CD4-positive, CD25-positive, alpha-beta regulatory T cell (primary cell): ENCODE measurements at regions not wholly inside any gene's neighbourhood (a gene's known extent, or its start where the extent isn't known, plus 50 kb on each side); places are given as distances from the start of the nearest gene placed in this dataset.

ENCODE experiments used
- ATAC-seq, 2 donors: fragments of 150-1000 bp; cut with Tn5 transposase; one replicate each; pipeline ENCODE4 v1.10.0; 2021; ENCODE audit warnings: low read depth in 2 of 2, moderate number of reproducible peaks in 2 of 2, moderate library complexity in 1 of 2
- DNase-seq, 3 donors: peaks; one replicate each; pipeline versions ENCODE4 v3.0.0 to v3.0.0-alpha.2; 2012 to 2022; ENCODE audit warnings: mixed read lengths in 1 of 3
- H3K27ac ChIP-seq: one replicate; pipeline ENCODE4 v1.7.0; 2013; ENCODE audit warnings: mild to moderate bottlenecking, low read length; ENCODE audit not compliant: insufficient read depth, poor library complexity, severe bottlenecking
- H3K27me3 ChIP-seq: one replicate; pipeline ENCODE4 v1.7.0; 2013; ENCODE audit warnings: low read length; ENCODE audit not compliant: control insufficient read depth, insufficient read depth
- H3K36me3 ChIP-seq: one replicate; pipeline ENCODE4 v1.7.0; 2013; ENCODE audit warnings: mild to moderate bottlenecking, low read length, moderate library complexity; ENCODE audit not compliant: control insufficient read depth, insufficient read depth
- H3K4me1 ChIP-seq: 2 replicates; pipeline ENCODE4 v1.7.0; 2013; ENCODE audit warnings: mild to moderate bottlenecking, low read length; ENCODE audit not compliant: insufficient read depth, control insufficient read depth, poor library complexity, severe bottlenecking
- H3K4me3 ChIP-seq: one replicate; pipeline ENCODE4 v1.7.0; 2013; ENCODE audit warnings: low read depth, mild to moderate bottlenecking, low read length, moderate library complexity
- H3K9me3 ChIP-seq, 2 experiments: 1 replicate in 1 of 2; 2 replicates in 1 of 2; pipeline ENCODE4 v1.7.0; 2013; ENCODE audit warnings: low read length in 2 of 2, mild to moderate bottlenecking in 1 of 2, moderate library complexity in 1 of 2; ENCODE audit not compliant: control insufficient read depth in 2 of 2
- H3K27ac Mint-ChIP-seq, 3 donors: one replicate each; pipeline ENCODE4 v1.8.0; 2020 to 2022; ENCODE audit warnings: mild to moderate bottlenecking in 3 of 3, mixed read lengths in 3 of 3, moderate library complexity in 2 of 3
- H3K27me3 Mint-ChIP-seq: one replicate; pipeline ENCODE4 v1.8.0; 2022; ENCODE audit warnings: mild to moderate bottlenecking, mixed read lengths
- H3K36me3 Mint-ChIP-seq: one replicate; pipeline ENCODE4 v1.8.0; 2020; ENCODE audit warnings: mixed read lengths
- H3K4me1 Mint-ChIP-seq, 4 donors: one replicate each; pipeline ENCODE4 v1.8.0; 2020 to 2022; ENCODE audit warnings: mixed read lengths in 4 of 4, mild to moderate bottlenecking in 1 of 4
- H3K4me3 Mint-ChIP-seq, 4 donors: one replicate each; pipeline ENCODE4 v1.8.0; 2020 to 2022; ENCODE audit warnings: mild to moderate bottlenecking in 4 of 4, mixed read lengths in 4 of 4, moderate library complexity in 3 of 4
- H3K9me3 Mint-ChIP-seq, 7 donors: one replicate each; pipeline ENCODE4 v1.8.0; 2020 to 2022; ENCODE audit warnings: mixed read lengths in 7 of 7, mild to moderate bottlenecking in 3 of 7, moderate library complexity in 2 of 7

GRCh38 chr4:138052806-138053632 is 189.1 kb downstream of the SLC7A11 start:
- ATAC-seq (no peak), DNase-seq (no peak)
- peaks cover 0 to 9% (median 0%) of the 10 kb centered on the region in 7 donors for H3K9me3 Mint-ChIP-seq
- H3K4me1 Mint-ChIP-seq = no peaks in the 10 kb centered on the region
- H3K36me3 Mint-ChIP-seq = no peaks in the 10 kb centered on the region
- no peaks in the 10 kb centered on the region for H3K4me1 ChIP-seq
- H3K27ac ChIP-seq = no peak overlapping the region
- no peak overlapping the region for H3K4me3 Mint-ChIP-seq
- no peaks in the 10 kb centered on the region for H3K36me3 ChIP-seq
- no peaks in the 10 kb centered on the region for H3K27me3 Mint-ChIP-seq
- no peaks in the 10 kb centered on the region for H3K27me3 ChIP-seq
- no peak overlapping the region for H3K4me3 ChIP-seq
- H3K27ac Mint-ChIP-seq = no peak overlapping the region
- no peaks in the 10 kb centered on the region for H3K9me3 ChIP-seq

GRCh38 chr4:138051157-138051556 is 191.0 kb downstream of the SLC7A11 start:
- H3K27ac Mint-ChIP-seq = no peak overlapping the region
- no peaks in the 10 kb centered on the region for H3K4me1 Mint-ChIP-seq
- H3K4me3 Mint-ChIP-seq = no peak overlapping the region
- Histone ChIP-seq H3K4me3 (no peak overlapping the region), H3K36me3 (no peaks in the 10 kb centered on the region), H3K27ac (no peak overlapping the region), H3K9me3 (no peaks in the 10 kb centered on the region), H3K4me1 (no peaks in the 10 kb centered on the region), H3K27me3 (no peaks in the 10 kb centered on the region)
- H3K36me3 Mint-ChIP-seq = no peaks in the 10 kb centered on the region
- peaks cover 0 to 10% (median 3%) of the 10 kb centered on the region in 7 donors for H3K9me3 Mint-ChIP-seq
- ATAC-seq (no peak), DNase-seq (no peak)
- no peaks in the 10 kb centered on the region for H3K27me3 Mint-ChIP-seq

- Histone ChIP-seq H3K27ac (no peak overlapping the region), H3K36me3 (no peaks in the 10 kb centered on the region), H3K9me3 (no peaks in the 10 kb centered on the region), H3K27me3 (no peaks in the 10 kb centered on the region), H3K4me1 (no peaks in the 10 kb centered on the region), H3K4me3 (no peak overlapping the region)
- H3K27ac Mint-ChIP-seq = no peak overlapping the region
- ATAC-seq (no peak), DNase-seq (no peak)
- H3K4me3 Mint-ChIP-seq = no peak overlapping the region
- H3K9me3 Mint-ChIP-seq = peaks cover 0 to 10% (median 0%) of the 10 kb centered on the region in 7 donors
- no peaks in the 10 kb centered on the region for H3K27me3 Mint-ChIP-seq
- no peaks in the 10 kb centered on the region for H3K36me3 Mint-ChIP-seq
- H3K4me1 Mint-ChIP-seq = no peaks in the 10 kb centered on the region
Measured at GRCh38 chr4:138050601-138051000, 191.5 kb downstream of the SLC7A11 start.

- Histone ChIP-seq H3K36me3 (no peaks in the 10 kb centered on the region), H3K4me3 (no peak overlapping the region), H3K9me3 (no peaks in the 10 kb centered on the region), H3K4me1 (no peaks in the 10 kb centered on the region), H3K27ac (no peak overlapping the region), H3K27me3 (no peaks in the 10 kb centered on the region)
- Mint-ChIP-seq H3K9me3 (peaks cover 0 to 5% (median 0%) of the 10 kb centered on the region in 7 donors), H3K4me3 (no peak overlapping the region), H3K27me3 (no peaks in the 10 kb centered on the region), H3K27ac (no peak overlapping the region), H3K4me1 (no peaks in the 10 kb centered on the region), H3K36me3 (no peaks in the 10 kb centered on the region)
- DNase-seq (no peak), ATAC-seq (no peak)
Measured at GRCh38 chr4:138049355-138049754, 192.8 kb downstream of the SLC7A11 start.

- ATAC-seq (no peak), DNase-seq (no peak)
- no peaks in the 10 kb centered on the region for H3K4me1 ChIP-seq
- no peaks in the 10 kb centered on the region for H3K9me3 ChIP-seq
- H3K27me3 ChIP-seq = no peaks in the 10 kb centered on the region
- H3K27ac ChIP-seq = no peak overlapping the region
- no peaks in the 10 kb centered on the region for H3K4me1 Mint-ChIP-seq
- H3K36me3 Mint-ChIP-seq = no peaks in the 10 kb centered on the region
- no peak overlapping the region for H3K4me3 Mint-ChIP-seq
- H3K36me3 ChIP-seq = no peaks in the 10 kb centered on the region
- peaks cover 0 to 4% (median 0%) of the 10 kb centered on the region in 7 donors for H3K9me3 Mint-ChIP-seq
- H3K27me3 Mint-ChIP-seq = no peaks in the 10 kb centered on the region
- H3K27ac Mint-ChIP-seq = no peak overlapping the region
- H3K4me3 ChIP-seq = no peak overlapping the region
Measured at GRCh38 chr4:138047290-138047689, 194.9 kb downstream of the SLC7A11 start.

GRCh38 chr4:138045036-138045435 is 197.1 kb downstream of the SLC7A11 start:
- DNase-seq = no peak
- Mint-ChIP-seq H3K27ac (no peak overlapping the region), H3K9me3 (peaks cover 0 to 3% (median 0%) of the 10 kb centered on the region in 7 donors), H3K36me3 (no peaks in the 10 kb centered on the region), H3K27me3 (no peaks in the 10 kb centered on the region), H3K4me1 (no peaks in the 10 kb centered on the region), H3K4me3 (no peak overlapping the region)
- no peak for ATAC-seq
- Histone ChIP-seq H3K4me1 (no peaks in the 10 kb centered on the region), H3K27me3 (no peaks in the 10 kb centered on the region), H3K4me3 (no peak overlapping the region), H3K9me3 (no peaks in the 10 kb centered on the region), H3K27ac (no peak overlapping the region), H3K36me3 (no peaks in the 10 kb centered on the region)

- no peak for DNase-seq
- no peak overlapping the region for H3K4me3 Mint-ChIP-seq
- no peaks in the 10 kb centered on the region for H3K27me3 Mint-ChIP-seq
- H3K4me1 Mint-ChIP-seq = no peaks in the 10 kb centered on the region
- Histone ChIP-seq H3K4me1 (no peaks in the 10 kb centered on the region), H3K27me3 (no peaks in the 10 kb centered on the region), H3K4me3 (no peak overlapping the region), H3K27ac (no peak overlapping the region), H3K9me3 (no peaks in the 10 kb centered on the region), H3K36me3 (no peaks in the 10 kb centered on the region)
- H3K9me3 Mint-ChIP-seq = peaks cover 0 to 1% (median 0%) of the 10 kb centered on the region in 7 donors
- ATAC-seq = no peak
- no peaks in the 10 kb centered on the region for H3K36me3 Mint-ChIP-seq
- no peak overlapping the region for H3K27ac Mint-ChIP-seq
Measured at GRCh38 chr4:138039010-138039409, 203.1 kb downstream of the SLC7A11 start.

GRCh38 chr4:138037696-138038095 is 204.5 kb downstream of the SLC7A11 start:
- no peak overlapping the region for H3K27ac Mint-ChIP-seq
- H3K27me3 Mint-ChIP-seq = no peaks in the 10 kb centered on the region
- no peaks in the 10 kb centered on the region for H3K9me3 ChIP-seq
- no peaks in the 10 kb centered on the region for H3K27me3 ChIP-seq
- DNase-seq (no peak), ATAC-seq (no peak)
- no peaks in the 10 kb centered on the region for H3K4me1 Mint-ChIP-seq
- H3K27ac ChIP-seq = no peak overlapping the region
- no peak overlapping the region for H3K4me3 ChIP-seq
- H3K4me3 Mint-ChIP-seq = no peak overlapping the region
- H3K36me3 ChIP-seq = no peaks in the 10 kb centered on the region
- H3K4me1 ChIP-seq = no peaks in the 10 kb centered on the region
- H3K9me3 Mint-ChIP-seq = peaks cover 0 to 1% (median 0%) of the 10 kb centered on the region in 7 donors
- no peaks in the 10 kb centered on the region for H3K36me3 Mint-ChIP-seq
